IMR-90 (cell line): ENCODE measurements at regions not wholly inside any gene's neighbourhood (a gene's known extent, or its start where the extent isn't known, plus 50 kb on each side); places are given as distances from the start of the nearest gene placed in this dataset.

ENCODE experiments used
- ATAC-seq: fragments of 200-7000 bp; cut with Tn5 transposase; 2 replicates; pipeline ENCODE4 v1.9.1; 2020; ENCODE audit warnings: low read depth, mild to moderate bottlenecking, moderate library complexity
- BruUV-seq: library from RNA; stranded (reverse); fragments of 400-500 nt; replicated peaks from 2 replicates; lab custom pipeline; 2021; lab: Mats Ljungman, UMichigan
- CTCF ChIA-PET: fragments of 300-600 bp; formaldehyde crosslinking; extraction: SDS; loops from one replicate; lab custom pipeline; 2021; ENCODE audit warnings: antibody characterized with exemption; lab: Yijun Ruan, JAX
- POLR2A ChIA-PET: fragments of 300-600 bp; sonication (Branson Sonifier 250); formaldehyde crosslinking; loops from one replicate; lab custom pipeline; 2022; ENCODE audit warnings: antibody characterized with exemption; ENCODE audit not compliant: unreplicated experiment; lab: Charles Lee
- DNase-seq: peaks from one replicate; pipeline ENCODE4 v3.0.0; 2013
- H2AFZ ChIP-seq: replicated peaks from 2 replicates; pipeline ENCODE3; 2013; ENCODE audit warnings: low read length, mild to moderate bottlenecking; ENCODE audit not compliant: poor library complexity
- H2AK5ac ChIP-seq: 2 replicates; pipeline ENCODE4 v1.6.1; 2013; ENCODE audit warnings: low read depth, low read length, inconsistent platforms
- H2AK9ac ChIP-seq: replicated peaks from 2 replicates; pipeline ENCODE3; 2013; ENCODE audit warnings: mild to moderate bottlenecking, low read depth, low read length, moderate library complexity; ENCODE audit not compliant: poor library complexity
- H2BK120ac ChIP-seq: 2 replicates; pipeline ENCODE4 v1.6.1; 2013; ENCODE audit warnings: low read depth, low read length, inconsistent platforms
- H2BK15ac ChIP-seq: 3 replicates; pipeline ENCODE4 v1.6.1; 2013; ENCODE audit warnings: low read depth, low read length, inconsistent platforms
- H2BK20ac ChIP-seq: 2 replicates; pipeline ENCODE4 v1.6.1; 2013; ENCODE audit warnings: low read depth, mild to moderate bottlenecking, inconsistent platforms, low read length, moderate library complexity
- H2BK5ac ChIP-seq: 2 replicates; pipeline ENCODE4 v1.6.1; 2013; ENCODE audit warnings: mild to moderate bottlenecking, low read depth, low read length, inconsistent platforms; ENCODE audit not compliant: poor library complexity, severe bottlenecking
- H3K14ac ChIP-seq: replicated peaks from 2 replicates; pipeline ENCODE4 v1.6.1; 2013; ENCODE audit warnings: low read depth, low read length, inconsistent platforms
- H3K18ac ChIP-seq: 2 replicates; pipeline ENCODE4 v1.6.1; 2013; ENCODE audit warnings: low read depth, low read length, control low read depth
- H3K23ac ChIP-seq: 2 replicates; pipeline ENCODE4 v1.6.1; 2013; ENCODE audit warnings: low read depth, low read length, inconsistent platforms
- H3K27ac ChIP-seq: 2 replicates; pipeline ENCODE4 v1.5.1; 2013; ENCODE audit warnings: mild to moderate bottlenecking, control low read depth, low read length; ENCODE audit not compliant: insufficient read depth
- H3K27me3 ChIP-seq: 2 replicates; pipeline ENCODE4 v1.6.1; 2013; ENCODE audit warnings: low read length; ENCODE audit not compliant: control insufficient read depth, insufficient read depth
- H3K36me3 ChIP-seq: 2 replicates; pipeline ENCODE4 v1.6.1; 2013; ENCODE audit warnings: low read length, mixed read lengths; ENCODE audit not compliant: control insufficient read depth, insufficient read depth
- H3K4ac ChIP-seq: 2 replicates; pipeline ENCODE4 v1.6.1; 2013; ENCODE audit warnings: low read depth, low read length, inconsistent platforms
- H3K4me1 ChIP-seq: 2 replicates; pipeline ENCODE4 v1.6.1; 2013; ENCODE audit warnings: low read length, mixed read lengths; ENCODE audit not compliant: control insufficient read depth, insufficient read depth
- H3K4me2 ChIP-seq: 2 replicates; pipeline ENCODE4 v1.6.1; 2013; ENCODE audit warnings: low read depth, mild to moderate bottlenecking, control low read depth, low read length, moderate library complexity
- H3K4me3 ChIP-seq: 2 replicates; pipeline ENCODE4 v1.5.1; 2013; ENCODE audit warnings: low read depth, mild to moderate bottlenecking, control low read depth, low read length, moderate library complexity; ENCODE audit not compliant: insufficient read depth
- H3K56ac ChIP-seq: 2 replicates; pipeline ENCODE4 v1.6.1; 2013; ENCODE audit warnings: low read length, inconsistent platforms; ENCODE audit not compliant: insufficient read depth; ENCODE audit errors: extremely low read depth
- H3K79me1 ChIP-seq, 2 experiments: 2 replicates each; pipeline ENCODE4 v1.6.1; 2013; ENCODE audit warnings: low read length in 2 of 2, inconsistent platforms in 1 of 2, low read depth in 1 of 2
- H3K9ac ChIP-seq: 2 replicates; pipeline ENCODE4 v1.6.1; 2013; ENCODE audit warnings: low read depth, low read length, control low read depth
- H3K9me1 ChIP-seq: 2 replicates; pipeline ENCODE4 v1.6.1; 2013; ENCODE audit warnings: low read length, inconsistent platforms; ENCODE audit not compliant: insufficient read depth
- H3K9me3 ChIP-seq: 2 replicates; pipeline ENCODE4 v1.6.1; 2013; ENCODE audit warnings: low read length; ENCODE audit not compliant: control insufficient read depth, insufficient read depth
- H4K20me1 ChIP-seq: 2 replicates; pipeline ENCODE4 v1.6.1; 2013; ENCODE audit warnings: low read length, inconsistent platforms; ENCODE audit not compliant: insufficient read depth
- H4K5ac ChIP-seq: 2 replicates; pipeline ENCODE4 v1.6.1; 2013; ENCODE audit warnings: mild to moderate bottlenecking, low read depth, low read length, control low read depth
- H4K8ac ChIP-seq, 2 experiments: 2 replicates each; pipeline ENCODE4 v1.6.1; 2013; ENCODE audit warnings: low read depth in 2 of 2, low read length in 2 of 2, control low read depth in 1 of 2, inconsistent platforms in 1 of 2
- H4K91ac ChIP-seq: 2 replicates; pipeline ENCODE4 v1.6.1; 2013; ENCODE audit warnings: low read depth, low read length, inconsistent platforms; ENCODE audit not compliant: insufficient read depth
- MAZ ChIP-seq: IDR thresholded peaks from 2 replicates; pipeline ENCODE4 v1.6.1; 2012; ENCODE audit warnings: low read depth, mild to moderate bottlenecking, low read length, improper control_type of control experiment, moderate library complexity, borderline replicate concordance
- WGBS, 2 experiments: methylation state at CpG; one replicate each; pipeline versions ENCODE4 v1.1.5 to v1.1.7; 2013; ENCODE audit warnings: missing lambda C conversion rate in 2 of 2; ENCODE audit not compliant: insufficient read length in 1 of 2; ENCODE audit errors: extremely low coverage in 2 of 2; 5-methylcytosine and 5-hydroxymethylcytosine counted together
- dilution Hi-C: fragments of 300-500 bp; cut with HindIII; formaldehyde crosslinking; loops from one replicate; pipeline ENCODE4 v1.14.3; 2018; ENCODE audit warnings: low sequenced_read_pairs; ENCODE audit not compliant: unreplicated experiment
- in situ Hi-C: fragments of 300-500 bp; cut with MboI; formaldehyde crosslinking; loops from 3 replicates; pipeline ENCODE4 v1.14.3; 2019; ENCODE audit warnings: low sequenced_read_pairs, inconsistent platforms, mixed read lengths
- intact Hi-C: fragments of 100-400 bp; cut with micrococcal nuclease; formaldehyde crosslinking; loops from 2 replicates; pipeline ENCODE4 v1.10.0; 2022

GRCh38 chr3:153285194-153285641 is 123.2 kb downstream of the RAP2B start:
- peak overlapping the region; percentile 87 for H3K18ac ChIP-seq
- peak overlapping the region; percentile 70; the same call in 1 of the 2 replicates for H3K27ac ChIP-seq
- H2BK5ac ChIP-seq = peak overlapping the region; percentile 52
- peak overlapping the region; percentile 23 to 83; a peak in 3 of 4 replicates for H4K8ac ChIP-seq
- no TSS peak for BruUV-seq
- H3K9me1 ChIP-seq = peaks cover 7% of the 10 kb centered on the region; the same call in 1 of the 2 replicates
- in situ Hi-C loops = loop anchor here (10.0 kb wide), 1 partner anchor 120 kb away; the partner anchor contains the start of gene RAP2B
- H3K4me3 ChIP-seq = no peak overlapping the region
- H3K4me1 ChIP-seq = peaks cover 4% of the 10 kb centered on the region
- H4K20me1 ChIP-seq = no peaks in the 10 kb centered on the region
- H3K4ac ChIP-seq = peak overlapping the region; percentile 87
- peak overlapping the region; percentile 91 for H4K5ac ChIP-seq
- TF ChIP-seq MAZ = no peak
- H2AFZ ChIP-seq = peak overlapping the region; percentile 77
- CTCF ChIA-PET = interaction anchor here (1.6 kb wide), 1 partner anchor 51 kb away, joined by 3 read pairs; no protein-coding TSS in a partner anchor
- intact Hi-C loops = loop anchor here (2.0 kb wide), 1 partner anchor 122 kb away; the partner anchor contains the start of gene RAP2B
- no peaks in the 10 kb centered on the region for H3K36me3 ChIP-seq
- peak overlapping the region; percentile 21 for H2AK9ac ChIP-seq
- ATAC-seq (peak; percentile 55; the same call in 1 of the 2 replicates), DNase-seq (peak; percentile 34)
- peak overlapping the region; percentile 10 for H2AK5ac ChIP-seq
- POLR2A ChIA-PET = no interaction called here
- no peaks in the 10 kb centered on the region for H3K27me3 ChIP-seq
- dilution Hi-C loops = no loop called here
- H3K9ac ChIP-seq = no peak overlapping the region
- no CpG with 5 or more reads among the region's 1 CpG for WGBS, 2 experiments
- H2BK15ac ChIP-seq = peak overlapping the region; percentile 64; the same call in 1 of the 3 replicates
- H3K14ac ChIP-seq = peak overlapping the region; percentile 35
- no peaks in the 10 kb centered on the region for H3K9me3 ChIP-seq
- H3K4me2 ChIP-seq = no peak overlapping the region
- no peak overlapping the region; the same call in 1 of the 2 replicates for H3K56ac ChIP-seq
- H3K79me1 ChIP-seq = no peaks in the 10 kb centered on the region
- H2BK120ac ChIP-seq = peak overlapping the region; percentile 74
- peak overlapping the region; percentile 24; the same call in 1 of the 2 replicates for H3K23ac ChIP-seq
- peak overlapping the region; percentile 75 for H4K91ac ChIP-seq
- peak overlapping the region; percentile 74 for H2BK20ac ChIP-seq
